D721Med (cell line): ENCODE measurements at regions not wholly inside any gene's neighbourhood (a gene's known extent, or its start where the extent isn't known, plus 50 kb on each side); places are given as distances from the start of the nearest gene placed in this dataset.

Source experiments
- DNase-seq: peaks from one replicate; pipeline ENCODE4 v3.0.0; 2011; ENCODE audit warnings: low spot score; ENCODE audit not compliant: insufficient read length
- FAIRE-seq: peaks from 2 replicates; lab custom pipeline; 2011; peaks lifted over from hg19 to GRCh38; lab: Jason Lieb, UNC
- CTCF ChIP-seq: IDR thresholded peaks from 2 replicates; pipeline ENCODE4 v1.5.1; 2012; ENCODE audit warnings: mild to moderate bottlenecking, control low read depth; ENCODE audit not compliant: insufficient read depth; ENCODE audit errors: missing control alignments

- no peak for FAIRE-seq
Observed at GRCh38 chrX:7447801-7448499, 300.0 kb upstream of the PUDP start.

GRCh38 chrX:7446815-7447214 is 298.9 kb upstream of the PUDP start:
- no peak for FAIRE-seq

More at GRCh38 chrX:7447801-7448499, 300.0 kb upstream of the PUDP start:
- TF ChIP-seq CTCF = no peak
- DNase-seq = no peak

GRCh38 chrX:7444967-7445366 is 297.0 kb upstream of the PUDP start:
- no peak for TF ChIP-seq CTCF
- DNase-seq (no peak), FAIRE-seq (no peak)

More at GRCh38 chrX:7446815-7447214, 298.9 kb upstream of the PUDP start:
- no peak for TF ChIP-seq CTCF
- DNase-seq = no peak

GRCh38 chrX:7441586-7441985 is 293.6 kb upstream of the PUDP start:
- FAIRE-seq = peak; percentile 82
- no peak for TF ChIP-seq CTCF
- DNase-seq = no peak

GRCh38 chrX:7435822-7436221 is 287.9 kb upstream of the PUDP start:
- FAIRE-seq (no peak), DNase-seq (no peak)
- no peak for TF ChIP-seq CTCF

GRCh38 chrX:7432901-7433300 is 284.9 kb upstream of the PUDP start:
- no peak for TF ChIP-seq CTCF
- no peak for FAIRE-seq

GRCh38 chrX:7420717-7421116 is 272.8 kb upstream of the PUDP start:
- DNase-seq (no peak), FAIRE-seq (no peak)
- no peak for TF ChIP-seq CTCF

More at GRCh38 chrX:7432901-7433300, 284.9 kb upstream of the PUDP start:
- no peak for DNase-seq
